Calu3 (cell line): ENCODE measurements at regions not wholly inside any gene's neighbourhood (a gene's known extent, or its start where the extent isn't known, plus 50 kb on each side); places are given as distances from the start of the nearest gene placed in this dataset.

Experiments
- BruUV-seq: library from RNA; stranded (reverse); fragments of 400-500 nt; replicated peaks from 2 replicates; lab custom pipeline; 2021; lab: Mats Ljungman, UMichigan
- CTCF ChIA-PET: fragments of 300-600 bp; sonication (Branson Sonifier 250); formaldehyde crosslinking; loops from one replicate; lab custom pipeline; 2022; ENCODE audit warnings: antibody characterized with exemption; lab: Charles Lee
- DNase-seq: peaks from one replicate; pipeline ENCODE4 v3.0.0; 2022
- H3K27ac Mint-ChIP-seq: one replicate; pipeline ENCODE4 v1.8.0; 2022; ENCODE audit warnings: mixed read lengths; ENCODE audit not compliant: unreplicated experiment
- H3K27me3 Mint-ChIP-seq: one replicate; pipeline ENCODE4 v1.8.0; 2022; ENCODE audit warnings: mixed read lengths; ENCODE audit not compliant: unreplicated experiment
- H3K36me3 Mint-ChIP-seq: one replicate; pipeline ENCODE4 v1.8.0; 2022; ENCODE audit warnings: mild to moderate bottlenecking, moderate library complexity, mixed read lengths; ENCODE audit not compliant: insufficient read depth, unreplicated experiment
- H3K4me1 Mint-ChIP-seq: one replicate; pipeline ENCODE4 v1.8.0; 2022; ENCODE audit warnings: mild to moderate bottlenecking, low read depth, mixed read lengths; ENCODE audit not compliant: unreplicated experiment
- H3K4me3 Mint-ChIP-seq: one replicate; pipeline ENCODE4 v1.8.0; 2022; ENCODE audit warnings: mild to moderate bottlenecking, low read depth, moderate library complexity, mixed read lengths; ENCODE audit not compliant: unreplicated experiment
- H3K9me3 Mint-ChIP-seq: one replicate; pipeline ENCODE4 v1.8.0; 2022; ENCODE audit warnings: low read depth, mixed read lengths; ENCODE audit not compliant: unreplicated experiment
- intact Hi-C: fragments of 100-400 bp; cut with micrococcal nuclease; formaldehyde crosslinking; loops from one replicate; pipeline ENCODE4 v1.10.0; 2022; ENCODE audit not compliant: unreplicated experiment
- TF ChIP-seq, protein P1 (sequence below): fragments of 200-600 bp; IDR thresholded peaks from one replicate; pipeline ENCODE4 v1.8.0; 2022; ENCODE audit warnings: antibody characterized with exemption; ENCODE audit not compliant: unreplicated experiment

DNA sequence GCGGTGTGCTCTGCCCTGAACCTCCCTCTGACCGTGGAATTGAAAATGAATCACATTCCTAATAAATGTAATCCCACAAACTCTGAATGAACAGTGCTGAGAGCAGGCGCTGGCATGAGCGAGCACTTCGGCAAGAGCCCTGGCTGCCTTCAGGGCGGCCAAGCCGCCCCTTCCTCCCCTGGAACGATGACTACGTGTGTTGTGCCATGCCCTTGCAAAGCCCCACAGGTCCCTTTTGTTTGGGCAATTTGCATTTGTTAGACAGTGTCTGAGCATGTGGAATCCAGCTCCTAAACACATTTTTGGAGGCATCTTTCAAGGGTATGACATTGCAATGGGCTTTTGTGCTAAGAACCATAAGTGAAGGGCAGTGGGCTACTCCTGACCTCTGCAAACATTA, 95.6 kb upstream of the MKI67 start:
- Mint-ChIP-seq H3K36me3 (no peaks in the 10 kb centered on the region), H3K4me1 (no peaks in the 10 kb centered on the region), H3K9me3 (peaks cover 2% of the 10 kb centered on the region), H3K27me3 (peaks cover 29% of the 10 kb centered on the region), H3K27ac (no peak overlapping the region), H3K4me3 (no peak overlapping the region)
- no TSS peak for BruUV-seq
- TF ChIP-seq, protein P1, sequence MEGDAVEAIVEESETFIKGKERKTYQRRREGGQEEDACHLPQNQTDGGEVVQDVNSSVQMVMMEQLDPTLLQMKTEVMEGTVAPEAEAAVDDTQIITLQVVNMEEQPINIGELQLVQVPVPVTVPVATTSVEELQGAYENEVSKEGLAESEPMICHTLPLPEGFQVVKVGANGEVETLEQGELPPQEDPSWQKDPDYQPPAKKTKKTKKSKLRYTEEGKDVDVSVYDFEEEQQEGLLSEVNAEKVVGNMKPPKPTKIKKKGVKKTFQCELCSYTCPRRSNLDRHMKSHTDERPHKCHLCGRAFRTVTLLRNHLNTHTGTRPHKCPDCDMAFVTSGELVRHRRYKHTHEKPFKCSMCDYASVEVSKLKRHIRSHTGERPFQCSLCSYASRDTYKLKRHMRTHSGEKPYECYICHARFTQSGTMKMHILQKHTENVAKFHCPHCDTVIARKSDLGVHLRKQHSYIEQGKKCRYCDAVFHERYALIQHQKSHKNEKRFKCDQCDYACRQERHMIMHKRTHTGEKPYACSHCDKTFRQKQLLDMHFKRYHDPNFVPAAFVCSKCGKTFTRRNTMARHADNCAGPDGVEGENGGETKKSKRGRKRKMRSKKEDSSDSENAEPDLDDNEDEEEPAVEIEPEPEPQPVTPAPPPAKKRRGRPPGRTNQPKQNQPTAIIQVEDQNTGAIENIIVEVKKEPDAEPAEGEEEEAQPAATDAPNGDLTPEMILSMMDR, result no peak
- CTCF ChIA-PET, result interaction anchor here (0.7 kb wide), 1 partner anchor 252 kb away, joined by 3 read pairs; no protein-coding TSS in a partner anchor
- intact Hi-C loops, result no loop called here
- DNase-seq, result no peak

DNA sequence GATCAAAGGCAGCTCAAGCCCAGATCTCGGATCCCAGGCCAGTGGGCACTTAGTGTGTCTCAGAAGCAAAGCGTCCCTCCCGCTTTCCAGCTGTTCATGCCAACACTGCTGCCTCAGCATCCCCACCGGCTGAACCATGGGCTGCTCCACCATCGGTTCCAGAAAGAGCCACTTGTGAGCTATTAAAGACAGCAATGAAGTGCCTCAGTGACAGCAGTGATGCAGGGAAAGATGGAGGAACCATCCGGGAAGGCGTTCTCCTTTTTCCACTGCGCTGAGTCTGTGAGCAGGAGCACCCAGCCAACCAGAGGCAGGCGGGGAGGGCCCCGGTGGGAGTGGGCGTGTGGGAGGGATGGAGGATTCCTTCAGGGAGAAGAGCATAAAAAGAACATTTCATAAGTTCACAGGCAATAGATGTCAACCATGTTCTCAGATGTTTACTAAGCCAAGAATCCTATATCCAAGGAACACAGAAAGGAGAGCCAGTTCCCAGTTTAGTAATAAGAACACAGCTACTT, 96.2 kb upstream of the MKI67 start:
- no peak for DNase-seq
- Mint-ChIP-seq H3K4me3 (no peak overlapping the region), H3K27ac (no peak overlapping the region), H3K4me1 (no peaks in the 10 kb centered on the region), H3K27me3 (peaks cover 29% of the 10 kb centered on the region), H3K9me3 (peaks cover 2% of the 10 kb centered on the region), H3K36me3 (no peaks in the 10 kb centered on the region)
- BruUV-seq, result no TSS peak
- TF ChIP-seq, protein P1, result no peak
- intact Hi-C loops, result no loop called here
- CTCF ChIA-PET, result no interaction called here

DNA sequence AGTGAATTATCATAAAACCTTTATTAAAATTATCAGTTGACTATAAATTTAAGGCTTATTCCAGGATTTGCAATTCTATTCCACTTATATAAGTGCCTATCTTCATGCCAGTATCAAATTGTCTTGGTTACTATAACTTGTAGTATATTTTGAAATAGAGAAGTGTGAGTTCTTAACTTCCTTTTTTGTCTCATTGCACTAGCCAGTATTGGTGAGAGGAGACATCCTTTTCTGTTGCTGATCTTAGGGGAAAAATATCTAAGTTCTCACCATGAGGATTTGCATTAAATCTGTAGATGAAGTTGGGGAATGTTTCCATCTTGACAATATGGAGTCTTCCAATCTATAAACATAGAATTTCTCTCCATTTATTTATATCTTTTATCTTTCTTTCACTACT, 104.2 kb upstream of the MKI67 start:
- TF ChIP-seq, protein P1, result no peak
- no TSS peak for BruUV-seq
- H3K27me3 Mint-ChIP-seq, result peaks cover 39% of the 10 kb centered on the region
- DNase-seq, result no peak
- no peaks in the 10 kb centered on the region for H3K4me1 Mint-ChIP-seq
- intact Hi-C loops, result loop anchor here (5.0 kb wide), 1 partner anchor 243 kb away; no protein-coding TSS in a partner anchor
- H3K36me3 Mint-ChIP-seq, result no peaks in the 10 kb centered on the region
- H3K4me3 Mint-ChIP-seq, result no peak overlapping the region
- CTCF ChIA-PET, result no interaction called here
- H3K27ac Mint-ChIP-seq, result no peak overlapping the region
- H3K9me3 Mint-ChIP-seq, result peaks cover 2% of the 10 kb centered on the region

DNA sequence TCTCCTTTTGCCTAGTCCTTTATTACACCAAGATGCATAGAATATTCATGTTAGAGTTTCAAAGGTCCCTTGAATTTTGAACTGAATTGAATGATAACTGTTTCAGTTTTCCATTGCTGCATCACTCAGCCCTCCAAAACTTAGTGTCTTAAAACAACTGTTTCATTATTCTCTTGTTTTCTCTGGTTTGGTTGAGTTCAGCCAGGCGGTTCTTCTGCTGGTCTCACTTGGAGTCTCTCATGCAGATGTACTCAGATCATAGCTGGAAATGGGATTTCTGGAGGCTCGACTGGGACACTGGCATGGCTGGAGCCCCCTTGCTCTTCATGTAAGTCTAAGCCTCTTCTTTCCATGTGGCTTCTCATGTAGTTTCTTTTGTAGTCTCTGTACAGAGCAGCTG, 107.2 kb upstream of the MKI67 start:
- H3K27me3 Mint-ChIP-seq, result peaks cover 32% of the 10 kb centered on the region

More for the DNA sequence above, 107.2 kb upstream of the MKI67 start:
- H3K9me3 Mint-ChIP-seq, result no peaks in the 10 kb centered on the region
- no peak overlapping the region for H3K4me3 Mint-ChIP-seq
- BruUV-seq, result no TSS peak
- H3K36me3 Mint-ChIP-seq, result no peaks in the 10 kb centered on the region
- no peaks in the 10 kb centered on the region for H3K4me1 Mint-ChIP-seq
- no peak overlapping the region for H3K27ac Mint-ChIP-seq
- intact Hi-C loops, result loop anchor here (5.0 kb wide), 1 partner anchor 246 kb away; no protein-coding TSS in a partner anchor
- TF ChIP-seq, protein P1, result no peak
- no peak for DNase-seq
- CTCF ChIA-PET, result no interaction called here
